IPS-NIHi7 (cell line): ENCODE measurements at regions not wholly inside any gene's neighbourhood (a gene's known extent, or its start where the extent isn't known, plus 50 kb on each side); places are given as distances from the start of the nearest gene placed in this dataset.

Experiments used
- DNase-seq: peaks from one replicate; pipeline ENCODE4 v3.0.0; 2012; ENCODE audit warnings: mixed read lengths; ENCODE audit errors: extremely low spot score

GRCh38 chr5:96245140-96246091 is 187.6 kb downstream of the PCSK1 start:
- no peak for DNase-seq

- DNase-seq: no peak
Observed at GRCh38 chr5:96244696-96245095, 188.4 kb downstream of the PCSK1 start.

GRCh38 chr5:96243862-96244261 is 189.2 kb downstream of the PCSK1 start:
- no peak for DNase-seq

GRCh38 chr5:96243203-96243602 is 189.8 kb downstream of the PCSK1 start:
- no peak for DNase-seq

GRCh38 chr5:96242571-96242970 is 190.5 kb downstream of the PCSK1 start:
- no peak for DNase-seq

- no peak for DNase-seq
Observed at GRCh38 chr5:96236831-96237230, 196.2 kb downstream of the PCSK1 start.

- no peak for DNase-seq
Observed at GRCh38 chr5:96236051-96236450, 197.0 kb downstream of the PCSK1 start.

- no peak for DNase-seq
Observed at GRCh38 chr5:96235008-96235910, 197.8 kb downstream of the PCSK1 start.

- no peak for DNase-seq
Observed at GRCh38 chr5:96232602-96233001, 200.4 kb downstream of the PCSK1 start.

- DNase-seq: no peak
Observed at GRCh38 chr5:96229188-96229587, 203.9 kb downstream of the PCSK1 start.

- no peak for DNase-seq
Observed at GRCh38 chr5:96228408-96228807, 204.6 kb downstream of the PCSK1 start.

GRCh38 chr5:96227957-96228356 is 205.1 kb downstream of the PCSK1 start:
- no peak for DNase-seq

GRCh38 chr5:96226941-96227552 is 206.0 kb downstream of the PCSK1 start:
- no peak for DNase-seq

GRCh38 chr5:96222129-96222528 is 210.9 kb downstream of the PCSK1 start:
- DNase-seq: no peak

GRCh38 chr5:96220610-96221390 is 212.2 kb downstream of the PCSK1 start:
- no peak for DNase-seq

- DNase-seq: no peak
Observed at GRCh38 chr5:96219580-96220281, 213.3 kb downstream of the PCSK1 start.

GRCh38 chr5:96218653-96219052 is 214.4 kb downstream of the PCSK1 start:
- peak; percentile 22 for DNase-seq

- DNase-seq: no peak
Observed at GRCh38 chr5:96214442-96215197, 218.4 kb downstream of the PCSK1 start.

- DNase-seq: no peak
Observed at GRCh38 chr5:96209829-96210228, 223.2 kb downstream of the PCSK1 start.

GRCh38 chr5:96207420-96207819 is 225.6 kb downstream of the PCSK1 start:
- no peak for DNase-seq
